HEK293T (cell line): ENCODE measurements at regions not wholly inside any gene's neighbourhood (a gene's known extent, or its start where the extent isn't known, plus 50 kb on each side); places are given as distances from the start of the nearest gene placed in this dataset.
A peak's percentile ranks its signal among the peaks of the same experiment; 100 is the strongest.

Experiments used
- CTCF ChIA-PET: fragments of 350-600 bp; formaldehyde crosslinking; extraction: SDS; loops from one replicate; lab custom pipeline; 2021; ENCODE audit warnings: antibody characterized with exemption, inconsistent platforms; lab: Yijun Ruan, JAX
- POLR2A ChIA-PET: fragments of 350-600 bp; formaldehyde crosslinking; extraction: SDS; loops from one replicate; lab custom pipeline; 2020; ENCODE audit warnings: antibody characterized with exemption, inconsistent platforms; lab: Yijun Ruan, JAX
- DNase-seq: peaks from one replicate; pipeline ENCODE4 v3.0.0; 2012; ENCODE audit warnings: mixed read lengths; ENCODE audit errors: extremely low spot score
- ARNT ChIP-seq: fragments of 450-650 bp; IDR thresholded peaks from 2 replicates; pipeline ENCODE4 v1.6.1; 2017; ENCODE audit warnings: mild to moderate bottlenecking
- BHLHE40 ChIP-seq: fragments of 450-650 bp; IDR thresholded peaks from 2 replicates; pipeline ENCODE4 v1.6.1; 2016; ENCODE audit warnings: mild to moderate bottlenecking, moderate library complexity, borderline replicate concordance
- CTBP1 ChIP-seq: fragments of 450-650 bp; IDR thresholded peaks from 2 replicates; pipeline ENCODE4 v1.6.1; 2016; ENCODE audit warnings: borderline replicate concordance
- ELF4 ChIP-seq: fragments of 450-650 bp; IDR thresholded peaks from 2 replicates; pipeline ENCODE4 v1.6.1; 2017; ENCODE audit warnings: antibody characterized with exemption
- FOXA1 ChIP-seq: fragments of 450-650 bp; IDR thresholded peaks from 2 replicates; pipeline ENCODE4 v1.6.1; 2016; ENCODE audit warnings: mild to moderate bottlenecking
- FOXK2 ChIP-seq: fragments of 450-650 bp; IDR thresholded peaks from 2 replicates; pipeline ENCODE4 v1.6.1; 2016; ENCODE audit warnings: mild to moderate bottlenecking
- FOXM1 ChIP-seq: fragments of 450-650 bp; IDR thresholded peaks from 2 replicates; pipeline ENCODE4 v1.6.1; 2017; ENCODE audit warnings: mild to moderate bottlenecking, borderline replicate concordance
- HDGF ChIP-seq: fragments of 450-650 bp; IDR thresholded peaks from 2 replicates; pipeline ENCODE4 v1.6.1; 2017; ENCODE audit warnings: antibody characterized with exemption, borderline replicate concordance
- L3MBTL2 ChIP-seq: fragments of 450-650 bp; conservative IDR thresholded peaks from 2 replicates; pipeline ENCODE4 v1.6.1; 2016; ENCODE audit warnings: mild to moderate bottlenecking
- LEF1 ChIP-seq: fragments of 450-650 bp; IDR thresholded peaks from 2 replicates; pipeline ENCODE4 v1.6.1; 2017; ENCODE audit warnings: mild to moderate bottlenecking, borderline replicate concordance
- NFRKB ChIP-seq: fragments of 450-650 bp; IDR thresholded peaks from 2 replicates; pipeline ENCODE4 v1.6.1; 2016; ENCODE audit warnings: mild to moderate bottlenecking, moderate library complexity
- SP1 ChIP-seq: fragments of 450-650 bp; IDR thresholded peaks from 2 replicates; pipeline ENCODE4 v1.6.1; 2017
- SUZ12 ChIP-seq: fragments of 450-650 bp; IDR thresholded peaks from 2 replicates; pipeline ENCODE4 v1.6.1; 2016; ENCODE audit warnings: mild to moderate bottlenecking
- TARDBP ChIP-seq: fragments of 450-650 bp; IDR thresholded peaks from 2 replicates; pipeline ENCODE4 v1.6.1; 2016
- ZNF384 ChIP-seq: fragments of 450-650 bp; IDR thresholded peaks from 2 replicates; pipeline ENCODE4 v1.6.1; 2016
- TF ChIP-seq, protein P1 (sequence below): fragments of 450-650 bp; IDR thresholded peaks from 2 replicates; pipeline ENCODE4 v1.6.1; 2016

DNA sequence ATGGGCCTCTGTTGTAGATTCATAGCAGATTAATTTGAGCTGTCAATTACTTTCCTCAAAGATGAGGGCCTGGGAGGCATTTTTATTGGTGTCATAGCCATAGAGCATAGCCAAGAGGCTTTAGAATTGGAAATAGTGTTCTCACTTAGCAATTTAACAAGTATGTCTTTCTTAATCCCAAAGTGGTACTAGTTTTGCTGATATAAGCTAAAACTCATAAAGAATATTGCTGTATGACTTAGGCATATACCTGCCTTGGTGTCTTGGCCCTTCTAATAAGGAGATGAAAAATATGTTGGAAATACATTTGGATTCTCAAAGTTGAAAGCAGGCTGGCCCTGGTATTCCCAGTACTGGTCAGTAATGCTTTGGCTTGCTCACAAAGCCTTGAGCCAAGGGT, 221.5 kb upstream of the CXCL13 start:
- no peak for DNase-seq
- POLR2A ChIA-PET = no interaction called here
- TF ChIP-seq ELF4 (no peak), ZNF384 (no peak), FOXM1 (no peak), HDGF (no peak), ARNT (no peak), SP1 (no peak), SUZ12 (no peak), FOXA1 (no peak), LEF1 (no peak), BHLHE40 (no peak), CTBP1 (no peak), FOXK2 (no peak), TARDBP (no peak), L3MBTL2 (no peak), NFRKB (no peak)
- TF ChIP-seq, protein P1, sequence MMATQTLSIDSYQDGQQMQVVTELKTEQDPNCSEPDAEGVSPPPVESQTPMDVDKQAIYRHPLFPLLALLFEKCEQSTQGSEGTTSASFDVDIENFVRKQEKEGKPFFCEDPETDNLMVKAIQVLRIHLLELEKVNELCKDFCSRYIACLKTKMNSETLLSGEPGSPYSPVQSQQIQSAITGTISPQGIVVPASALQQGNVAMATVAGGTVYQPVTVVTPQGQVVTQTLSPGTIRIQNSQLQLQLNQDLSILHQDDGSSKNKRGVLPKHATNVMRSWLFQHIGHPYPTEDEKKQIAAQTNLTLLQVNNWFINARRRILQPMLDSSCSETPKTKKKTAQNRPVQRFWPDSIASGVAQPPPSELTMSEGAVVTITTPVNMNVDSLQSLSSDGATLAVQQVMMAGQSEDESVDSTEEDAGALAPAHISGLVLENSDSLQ = no peak
- CTCF ChIA-PET = interaction anchor here (2.0 kb wide), 1 partner anchor 218 kb away, joined by 5 read pairs; no protein-coding TSS in a partner anchor

DNA sequence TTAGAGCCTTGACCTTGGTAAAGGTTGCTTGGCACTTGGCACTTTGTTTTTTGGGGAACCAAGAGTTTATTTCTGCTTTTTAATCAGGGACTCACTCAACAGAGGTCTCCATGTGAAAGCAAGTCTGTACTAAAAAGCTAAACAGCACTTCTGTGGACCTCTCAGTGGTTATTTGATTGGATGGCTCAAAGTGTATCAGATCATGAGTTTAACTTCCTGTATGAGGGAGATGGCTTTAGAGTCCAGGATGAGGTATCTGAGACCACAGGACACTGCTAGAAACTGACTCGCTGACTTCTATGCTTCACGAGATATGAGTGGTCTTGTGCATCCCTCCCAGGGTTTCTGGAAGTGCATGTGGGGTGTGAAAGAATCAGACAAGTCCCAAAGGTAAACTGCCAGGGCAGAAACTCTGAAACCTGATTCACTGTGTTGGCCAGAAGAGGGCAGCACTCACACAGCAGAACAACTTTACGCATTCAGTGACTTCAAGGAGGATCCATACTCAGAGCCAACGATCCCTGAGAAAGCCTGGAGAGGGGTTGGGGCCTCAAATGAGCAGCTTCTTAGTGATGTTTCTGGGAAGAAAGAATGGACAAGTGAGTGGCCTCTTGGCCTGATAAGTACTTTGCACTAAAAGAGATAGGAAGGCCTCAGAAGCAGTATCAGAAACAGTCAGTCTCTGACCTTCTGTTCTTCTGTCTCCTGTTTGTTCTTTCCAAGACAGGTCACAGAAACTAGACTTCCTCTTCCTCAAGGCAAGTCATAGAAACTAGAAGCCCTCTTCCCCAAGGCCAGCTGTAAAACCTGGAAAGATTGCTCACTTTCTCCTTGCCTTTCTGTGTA, 220.3 kb upstream of the CXCL13 start:
- ChIA-PET CTCF (interaction anchor here (2.0 kb wide), 1 partner anchor 216 kb away, joined by 5 read pairs; no protein-coding TSS in a partner anchor), POLR2A (no interaction called here)
- DNase-seq = peak; percentile 75
- TF ChIP-seq CTBP1 (no peak), ARNT (no peak), FOXK2 (no peak), SP1 (no peak), FOXM1 (no peak), HDGF (no peak), SUZ12 (no peak), ELF4 (no peak)

GRCh38 chr4:77393996-77394395, 211.6 kb upstream of the CXCL13 start:
- no peak for DNase-seq
- TF ChIP-seq CTBP1 = no peak
- TF ChIP-seq, protein P1 = no peak
- TF ChIP-seq LEF1 = no peak
- no peak for TF ChIP-seq ELF4
- TF ChIP-seq NFRKB = no peak
- TF ChIP-seq FOXA1 = no peak
- no peak for TF ChIP-seq FOXK2
- TF ChIP-seq BHLHE40 = no peak
- no peak for TF ChIP-seq L3MBTL2
- no peak for TF ChIP-seq SUZ12
- TF ChIP-seq ZNF384 = no peak
- no peak for TF ChIP-seq SP1
- no peak for TF ChIP-seq TARDBP
- TF ChIP-seq FOXM1 = no peak
- TF ChIP-seq HDGF = no peak
- no peak for TF ChIP-seq ARNT
- CTCF ChIA-PET = no interaction called here
- POLR2A ChIA-PET = no interaction called here

- TF ChIP-seq ZNF384 (no peak), SUZ12 (no peak), ARNT (no peak)
- no peak for DNase-seq
- ChIA-PET POLR2A (no interaction called here), CTCF (interaction anchor here (0.9 to 1.1 kb wide), 2 partner anchors 23 to 37 kb away, joined by 3 to 5 read pairs; no protein-coding TSS in a partner anchor)
Measured at GRCh38 chr4:77395481-77395880, 210.1 kb upstream of the CXCL13 start.

DNA sequence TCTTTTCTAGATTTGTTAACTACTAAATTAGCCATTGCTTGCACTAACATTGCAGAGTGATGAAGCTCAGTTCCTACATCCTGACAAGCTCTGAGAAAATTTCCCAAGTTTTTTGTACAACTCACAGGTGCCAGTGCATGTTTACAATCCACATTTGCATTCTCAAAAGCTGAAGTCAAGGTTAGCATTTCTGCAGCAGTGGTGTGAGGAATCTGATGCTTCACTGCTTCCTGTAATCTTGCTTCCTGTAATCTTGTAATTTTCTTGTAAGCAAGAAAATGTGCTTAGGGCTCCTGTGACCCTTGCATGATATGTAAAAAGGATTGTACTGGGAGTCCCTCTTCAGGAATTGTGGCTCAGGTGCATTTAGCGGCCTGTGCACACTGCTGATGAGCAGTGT, 207.4 kb upstream of the CXCL13 start:
- TF ChIP-seq CTBP1 (no peak), HDGF (no peak), FOXM1 (no peak), SP1 (no peak), ARNT (no peak), ZNF384 (no peak), L3MBTL2 (no peak)
- TF ChIP-seq, protein P1 = no peak
- CTCF ChIA-PET = no interaction called here
- POLR2A ChIA-PET = no interaction called here
- DNase-seq = no peak

DNA sequence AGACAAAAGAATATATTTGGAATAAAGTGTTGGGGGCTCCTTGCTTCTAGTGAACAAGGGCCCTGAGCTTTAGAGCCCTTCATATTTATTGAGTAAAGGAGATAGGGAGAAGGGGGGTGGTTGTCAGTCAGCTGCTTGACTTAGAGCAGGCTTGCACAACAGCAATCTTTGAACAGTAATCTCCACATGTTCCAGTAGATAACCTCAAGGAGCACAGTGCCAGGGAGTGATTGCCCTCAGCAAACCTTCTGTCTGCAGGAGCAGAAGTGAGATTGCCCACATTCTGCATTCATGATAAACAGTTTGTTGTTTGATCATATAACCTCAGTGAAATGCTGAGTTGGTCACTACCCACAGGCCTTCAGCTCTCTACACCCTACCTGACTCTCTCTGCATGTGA, 205.8 kb upstream of the CXCL13 start:
- POLR2A ChIA-PET = no interaction called here

More for the DNA sequence above, 205.8 kb upstream of the CXCL13 start:
- DNase-seq = no peak
- CTCF ChIA-PET = no interaction called here
- TF ChIP-seq ZNF384 (no peak), NFRKB (no peak), CTBP1 (no peak), FOXA1 (no peak), L3MBTL2 (no peak), FOXM1 (no peak), ARNT (no peak), HDGF (no peak), SP1 (no peak)
